ENCODE measurements at regions not wholly inside any gene's neighbourhood (a gene's known extent, or its start where the extent isn't known, plus 50 kb on each side); places are given as distances from the start of the nearest gene placed in this dataset.

GRCh38 chr2:239625971-239626734, 225.3 kb upstream of the HDAC4 start:
- no peak overlapping the region for H3K27ac ChIP-seq (ENCODE audit: insufficient read depth, low read depth, low read length)
- no peak overlapping the region for H3K9ac ChIP-seq (replicated peaks; ENCODE audit: extremely low read depth, insufficient read depth, low read length)
- H2AFZ ChIP-seq (ENCODE audit: low read depth, low read length) = no peak overlapping the region
- H3K9me3 ChIP-seq (replicated peaks; ENCODE audit: control insufficient read depth, insufficient read depth, low read length) = peaks cover 2% of the 10 kb centered on the region
- TF ChIP-seq POLR2AphosphoS5 (IDR thresholded peaks at IDR 0.05; ENCODE audit: insufficient read depth, low read depth, low read length) = no peak
- no peak for TF ChIP-seq CTCF (IDR thresholded peaks at IDR 0.05; ENCODE audit: extremely low read depth in 1 of 2, insufficient read depth in 1 of 2, low read depth in 1 of 2, low read length in 2 of 2)
- no peak for TF ChIP-seq FOS (IDR thresholded peaks at IDR 0.05; ENCODE audit: borderline replicate concordance, insufficient read depth, low read length)
- TF ChIP-seq JUN (IDR thresholded peaks at IDR 0.05; ENCODE audit: borderline replicate concordance, insufficient read depth, insufficient read length, low read depth) = no peak
- TF ChIP-seq GATA2 (IDR thresholded peaks at IDR 0.05; ENCODE audit: insufficient read depth, insufficient read length, low read depth, low read length) = no peak
- no peak for TF ChIP-seq POLR2A (IDR thresholded peaks at IDR 0.05; ENCODE audit: low read depth, low read length)
- no peak for TF ChIP-seq EZH2 (IDR thresholded peaks at IDR 0.05; ENCODE audit: borderline replicate concordance, low read depth, low read length, severe bottlenecking)
- no peak for TF ChIP-seq MYC (IDR thresholded peaks at IDR 0.05; ENCODE audit: low read depth, low read length)
- TF ChIP-seq MAX (IDR thresholded peaks at IDR 0.05; ENCODE audit: insufficient read depth, insufficient read length) = no peak
- dilution Hi-C loops (cut with MboI; ENCODE audit: extremely low pct_ligation_motif_present, low sequenced_read_pairs) (no loop called here), intact Hi-C loops (cut with micrococcal nuclease) (no loop called here)
- no peaks in the 10 kb centered on the region for H3K9me1 ChIP-seq (replicated peaks; ENCODE audit: control insufficient read depth, extremely low read depth, insufficient read depth, low read length)
- CTCF ChIA-PET = no interaction called here
- FAIRE-seq = no peak
- no peaks in the 10 kb centered on the region for H3K79me2 ChIP-seq (ENCODE audit: control insufficient read depth, insufficient read depth, low read length)
- no peaks in the 10 kb centered on the region for H4K20me1 ChIP-seq (replicated peaks; ENCODE audit: control insufficient read depth, extremely low read depth, insufficient read depth, low read length)
- H3K4me2 ChIP-seq (ENCODE audit: insufficient read depth, low read length) = no peak overlapping the region
- BruUV-seq (replicated peaks) = no TSS peak
- no peaks in the 10 kb centered on the region for H3K4me1 ChIP-seq (ENCODE audit: control insufficient read depth, extremely low read depth, insufficient read depth, low read length)
- POLR2A ChIA-PET = no interaction called here
- H3K36me3 ChIP-seq (ENCODE audit: control insufficient read depth in 2 of 2, extremely low read depth in 1 of 2, insufficient read depth in 2 of 2, low read length in 2 of 2) = no peaks in the 10 kb centered on the region
- H3K27me3 ChIP-seq (ENCODE audit: control insufficient read depth in 2 of 2, insufficient read depth in 2 of 2, low read length in 2 of 2) = no peaks in the 10 kb centered on the region
- no peak overlapping the region for H3K4me3 ChIP-seq (replicated peaks in 1 of 3; ENCODE audit: insufficient read depth in 1 of 3, low read depth in 1 of 3, low read length in 3 of 3)
- DNase-seq (ENCODE audit: low read depth, low spot score) = no peak
